Memory B cell (primary cell): ENCODE measurements at regions not wholly inside any gene's neighbourhood (a gene's known extent, or its start where the extent isn't known, plus 50 kb on each side); places are given as distances from the start of the nearest gene placed in this dataset.

Experiments used
- ATAC-seq: fragments of 150-1000 bp; cut with Tn5 transposase; 2 replicates; pipeline ENCODE4 v1.10.0; 2021; ENCODE audit warnings: low read depth, mild to moderate bottlenecking, moderate library complexity
- DNase-seq, 2 donors: peaks; one replicate each; pipeline ENCODE4 v3.0.0; 2022; ENCODE audit warnings: low spot score in 2 of 2
- H3K27ac Mint-ChIP-seq: one replicate; pipeline ENCODE4 v1.8.0; 2022; ENCODE audit warnings: mild to moderate bottlenecking, moderate library complexity, mixed read lengths
- H3K27me3 Mint-ChIP-seq: one replicate; pipeline ENCODE4 v1.8.0; 2022; ENCODE audit warnings: mixed read lengths
- H3K36me3 Mint-ChIP-seq: one replicate; pipeline ENCODE4 v1.8.0; 2022; ENCODE audit warnings: mild to moderate bottlenecking, mixed read lengths
- H3K4me1 Mint-ChIP-seq: one replicate; pipeline ENCODE4 v1.8.0; 2022; ENCODE audit warnings: mixed read lengths
- H3K4me3 Mint-ChIP-seq: one replicate; pipeline ENCODE4 v1.8.0; 2022; ENCODE audit warnings: mild to moderate bottlenecking, moderate library complexity, mixed read lengths
- H3K9me3 Mint-ChIP-seq: one replicate; pipeline ENCODE4 v1.8.0; 2022; ENCODE audit warnings: mixed read lengths

- Mint-ChIP-seq H3K4me1 (peaks cover 42% of the 10 kb centered on the region), H3K27ac (no peak overlapping the region), H3K9me3 (no peaks in the 10 kb centered on the region), H3K36me3 (no peaks in the 10 kb centered on the region), H3K4me3 (no peak overlapping the region), H3K27me3 (no peaks in the 10 kb centered on the region)
- no peak for DNase-seq
- no peak for ATAC-seq
Observed at GRCh38 chr1:234983564-234984238, 144.9 kb downstream of the TOMM20 start.

DNA sequence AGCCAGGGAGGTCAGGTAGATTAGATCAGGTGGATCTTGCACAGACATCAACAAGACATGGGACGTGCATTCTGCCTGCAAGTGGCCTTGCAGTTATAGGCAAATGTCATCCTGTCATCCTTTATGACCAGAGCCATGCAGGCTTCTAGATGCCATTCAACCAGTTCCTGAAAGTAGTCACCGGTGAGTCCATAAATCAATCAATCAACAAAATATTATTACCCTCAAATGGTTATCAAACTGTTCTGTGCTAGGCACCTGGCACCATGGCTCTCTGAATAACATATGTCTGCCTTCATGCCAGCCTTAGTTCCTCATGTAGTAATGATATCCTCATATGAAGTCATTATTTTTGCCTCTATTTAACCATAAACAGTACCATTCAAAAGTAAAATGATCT is 146.9 kb downstream of the TOMM20 start:
- no peak overlapping the region for H3K27ac Mint-ChIP-seq
- no peak for DNase-seq
- no peak overlapping the region for H3K4me3 Mint-ChIP-seq
- H3K27me3 Mint-ChIP-seq = no peaks in the 10 kb centered on the region
- no peaks in the 10 kb centered on the region for H3K36me3 Mint-ChIP-seq
- H3K9me3 Mint-ChIP-seq = no peaks in the 10 kb centered on the region
- ATAC-seq = no peak
- H3K4me1 Mint-ChIP-seq = peaks cover 46% of the 10 kb centered on the region

GRCh38 chr1:234980645-234981396 is 147.8 kb downstream of the TOMM20 start:
- H3K9me3 Mint-ChIP-seq = no peaks in the 10 kb centered on the region
- H3K36me3 Mint-ChIP-seq = no peaks in the 10 kb centered on the region
- ATAC-seq (peak; percentile 45), DNase-seq (peak; percentile 36 to 51)
- H3K4me1 Mint-ChIP-seq = peaks cover 46% of the 10 kb centered on the region
- no peaks in the 10 kb centered on the region for H3K27me3 Mint-ChIP-seq
- H3K4me3 Mint-ChIP-seq = peak overlapping the region; percentile 43
- peak overlapping the region; percentile 97 for H3K27ac Mint-ChIP-seq

DNA sequence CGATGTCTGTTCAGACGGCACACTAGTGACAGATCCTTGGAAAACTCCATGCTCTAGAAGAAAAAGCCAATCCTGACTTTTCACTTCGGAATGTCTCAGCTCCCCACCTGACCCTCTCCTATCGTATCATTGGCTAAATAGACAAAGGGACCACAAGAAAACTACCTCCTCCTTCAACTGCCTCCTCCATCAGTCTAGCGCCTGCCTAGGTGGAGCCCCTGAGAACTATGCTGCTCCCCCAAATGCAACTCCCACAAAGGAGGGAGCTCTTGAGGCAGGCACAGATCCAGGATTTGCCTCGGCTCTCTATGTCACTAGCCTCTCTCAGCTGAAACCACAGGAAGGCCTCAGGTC is 148.4 kb downstream of the TOMM20 start:
- no peaks in the 10 kb centered on the region for H3K27me3 Mint-ChIP-seq
- peak overlapping the region; percentile 43 for H3K4me3 Mint-ChIP-seq
- no peaks in the 10 kb centered on the region for H3K9me3 Mint-ChIP-seq
- ATAC-seq (no peak), DNase-seq (no peak)
- peak overlapping the region; percentile 97 for H3K27ac Mint-ChIP-seq
- no peaks in the 10 kb centered on the region for H3K36me3 Mint-ChIP-seq
- peaks cover 47% of the 10 kb centered on the region for H3K4me1 Mint-ChIP-seq

DNA sequence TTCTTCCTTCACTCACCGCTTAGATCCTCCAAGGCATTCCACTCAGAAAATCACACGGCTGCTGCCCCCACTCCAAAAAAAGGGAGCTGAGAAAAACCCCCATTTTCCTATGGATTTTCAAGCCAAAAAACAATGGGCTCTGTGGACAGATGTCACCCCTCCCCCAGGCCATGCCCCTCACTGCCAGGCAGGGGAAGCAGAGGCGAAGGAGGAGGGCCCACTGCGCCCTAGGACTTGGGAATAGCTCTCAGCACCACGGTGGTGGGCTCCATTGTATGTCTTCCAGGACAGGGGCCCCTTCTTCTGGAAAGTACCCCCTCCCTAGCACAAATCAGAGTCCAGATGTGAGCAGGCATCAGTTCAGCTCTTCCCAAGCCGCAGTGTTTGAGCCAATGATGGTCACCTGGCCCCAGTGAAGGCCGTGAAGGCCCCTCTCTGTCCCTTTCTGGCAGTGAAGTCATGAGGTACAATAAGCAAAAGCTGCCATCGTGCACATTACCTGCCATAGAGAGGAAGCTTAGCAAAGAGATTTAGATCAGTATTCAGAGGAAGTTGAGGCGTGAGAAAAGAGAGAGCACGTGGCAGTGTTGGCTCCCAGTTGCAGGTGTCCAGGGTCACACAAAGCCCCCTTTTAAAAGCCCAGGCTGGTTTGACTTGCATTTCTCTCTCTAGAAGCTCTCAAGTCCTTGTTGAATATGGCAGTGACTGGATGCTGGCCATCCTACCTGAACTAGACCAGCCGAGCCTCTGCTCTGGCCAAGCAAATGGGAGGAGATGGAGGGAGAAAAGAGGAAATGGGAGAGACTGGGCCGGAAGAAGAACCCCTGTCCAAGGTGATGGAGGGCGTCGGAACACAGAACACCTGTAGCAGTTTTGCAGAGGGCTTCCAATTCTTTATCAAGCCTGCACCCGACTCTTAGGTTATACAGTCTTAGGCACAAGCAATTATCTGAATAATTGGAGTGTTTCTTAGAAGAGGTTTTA is 149.0 kb downstream of the TOMM20 start:
- DNase-seq = no peak
- no peaks in the 10 kb centered on the region for H3K9me3 Mint-ChIP-seq
- peak overlapping the region; percentile 76 for H3K4me3 Mint-ChIP-seq
- H3K27me3 Mint-ChIP-seq = no peaks in the 10 kb centered on the region
- ATAC-seq = no peak
- H3K4me1 Mint-ChIP-seq = peaks cover 47% of the 10 kb centered on the region
- H3K27ac Mint-ChIP-seq = peak overlapping the region; percentile 97
- H3K36me3 Mint-ChIP-seq = no peaks in the 10 kb centered on the region

GRCh38 chr1:234978397-234979295 is 150.0 kb downstream of the TOMM20 start:
- no peaks in the 10 kb centered on the region for H3K27me3 Mint-ChIP-seq
- peak overlapping the region; percentile 76 for H3K4me3 Mint-ChIP-seq
- no peaks in the 10 kb centered on the region for H3K9me3 Mint-ChIP-seq
- H3K27ac Mint-ChIP-seq = peak overlapping the region; percentile 97
- peak; percentile 73 for ATAC-seq
- DNase-seq = peak; percentile 56 to 60
- H3K4me1 Mint-ChIP-seq = peaks cover 40% of the 10 kb centered on the region
- no peaks in the 10 kb centered on the region for H3K36me3 Mint-ChIP-seq

DNA sequence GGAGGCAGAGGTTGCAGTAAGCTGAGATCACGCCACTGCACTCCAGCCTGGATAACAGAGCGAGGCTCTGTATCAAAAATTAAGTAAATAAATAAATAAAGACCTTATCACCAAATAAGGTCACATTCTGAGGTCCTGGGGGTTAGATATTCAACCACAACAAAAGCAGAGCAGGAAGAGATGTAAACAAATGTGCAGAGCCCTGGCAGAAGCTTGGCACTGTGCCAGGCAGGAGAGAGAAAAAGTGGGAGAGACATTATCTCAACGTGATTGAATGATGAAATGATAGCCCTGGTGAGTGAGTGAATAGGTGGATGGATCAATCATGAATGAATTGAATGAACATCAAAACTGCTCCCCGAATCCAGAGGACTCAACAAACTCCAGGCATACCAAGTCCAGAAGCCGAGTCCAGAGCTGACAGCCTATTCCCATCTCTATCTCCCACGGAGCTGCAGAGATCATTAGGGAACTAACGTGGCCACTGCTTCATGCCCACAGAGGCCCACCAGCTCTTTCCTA is 150.7 kb downstream of the TOMM20 start:
- peak overlapping the region; percentile 76 for H3K4me3 Mint-ChIP-seq
- peaks cover 39% of the 10 kb centered on the region for H3K4me1 Mint-ChIP-seq
- peak overlapping the region; percentile 97 for H3K27ac Mint-ChIP-seq
- H3K9me3 Mint-ChIP-seq = no peaks in the 10 kb centered on the region
- no peak for ATAC-seq
- DNase-seq = no peak
- H3K27me3 Mint-ChIP-seq = no peaks in the 10 kb centered on the region
- no peaks in the 10 kb centered on the region for H3K36me3 Mint-ChIP-seq

DNA sequence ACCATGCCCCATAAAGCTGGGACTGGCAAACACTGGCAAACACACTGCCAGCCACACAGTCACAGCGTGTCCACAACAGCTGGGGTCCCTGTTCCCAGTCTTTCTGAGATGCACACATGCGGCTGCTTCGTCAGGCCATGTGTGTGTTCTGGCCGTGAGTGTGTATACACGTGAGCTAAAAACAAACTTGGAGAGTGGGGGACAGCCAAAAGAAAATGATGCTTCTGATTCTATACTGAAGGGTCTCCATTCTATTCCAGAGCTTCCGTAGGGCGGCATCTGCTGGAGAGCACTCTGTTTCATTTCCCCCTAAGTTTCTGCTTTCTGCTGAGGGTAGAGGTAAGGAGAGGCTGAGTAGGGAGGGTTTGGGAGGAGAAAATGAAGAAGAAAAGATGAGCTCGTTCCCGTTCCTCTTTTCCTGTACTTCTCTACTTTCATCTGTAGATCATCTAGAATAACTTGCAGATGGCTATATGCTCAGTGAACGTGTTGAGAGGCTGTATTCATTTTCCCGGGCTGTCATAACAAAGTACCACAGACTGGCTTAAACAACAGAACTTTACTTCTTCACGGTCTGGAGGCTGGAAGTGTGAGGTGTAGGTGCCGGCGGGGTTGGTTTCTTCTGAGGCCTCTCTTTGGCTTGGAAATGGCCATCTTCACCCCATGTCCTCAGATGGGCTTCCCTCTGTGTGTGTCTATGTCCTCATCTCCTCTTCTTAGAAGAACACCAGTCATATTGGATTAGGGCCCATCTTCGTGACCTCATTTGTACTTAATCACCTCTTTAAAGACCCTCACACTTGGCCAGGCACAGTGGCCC is 151.6 kb downstream of the TOMM20 start:
- no peak for DNase-seq
- no peaks in the 10 kb centered on the region for H3K36me3 Mint-ChIP-seq
- ATAC-seq = no peak
- no peaks in the 10 kb centered on the region for H3K27me3 Mint-ChIP-seq
- H3K4me3 Mint-ChIP-seq = no peak overlapping the region
- H3K4me1 Mint-ChIP-seq = peaks cover 39% of the 10 kb centered on the region
- no peaks in the 10 kb centered on the region for H3K9me3 Mint-ChIP-seq
- peak overlapping the region; percentile 97 for H3K27ac Mint-ChIP-seq

DNA sequence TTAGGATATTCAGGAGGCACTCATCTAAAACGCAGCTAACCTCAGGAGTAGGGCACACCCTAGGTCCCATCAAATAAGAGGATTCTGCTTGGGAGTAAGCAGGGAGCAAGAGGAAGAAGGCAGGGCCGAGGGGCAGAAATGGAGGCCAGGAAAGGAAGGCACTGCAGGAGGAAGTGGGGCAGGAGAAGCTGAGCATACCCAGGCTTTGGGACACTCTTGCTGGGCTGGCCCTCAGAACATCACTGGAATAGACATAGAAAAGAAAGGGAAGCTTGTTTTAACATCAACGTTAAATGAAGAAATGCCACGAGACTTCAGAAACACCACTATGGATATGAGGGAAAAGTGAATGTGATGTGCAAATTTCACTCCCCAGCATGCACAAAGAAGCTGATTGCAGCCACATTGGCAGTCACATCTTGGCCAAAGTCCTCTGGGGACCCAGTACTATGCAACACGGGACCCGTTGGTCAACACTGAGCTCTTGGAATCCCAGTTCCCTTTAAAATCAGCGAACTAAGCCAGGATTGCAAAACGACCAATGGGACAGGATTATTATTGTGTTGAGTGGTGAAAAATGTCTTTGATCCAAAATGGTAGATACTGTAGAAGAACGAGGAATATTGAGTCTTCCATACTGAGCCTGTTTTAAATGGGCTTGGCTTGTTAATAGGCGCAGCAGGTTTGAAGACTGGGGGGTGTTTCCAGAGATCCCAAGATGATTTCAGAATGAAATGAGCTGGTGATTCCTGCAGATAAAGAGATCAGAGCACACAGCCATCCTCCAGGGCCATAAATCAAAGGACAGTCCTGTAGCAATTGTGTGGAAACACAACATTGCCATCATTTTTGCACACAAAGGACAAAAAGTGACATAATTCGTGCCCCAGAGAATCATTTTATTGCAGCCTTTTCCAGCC is 152.4 kb downstream of the TOMM20 start:
- H3K9me3 Mint-ChIP-seq = no peaks in the 10 kb centered on the region
- H3K27ac Mint-ChIP-seq = peak overlapping the region; percentile 97
- peaks cover 39% of the 10 kb centered on the region for H3K4me1 Mint-ChIP-seq
- no peak overlapping the region for H3K4me3 Mint-ChIP-seq
- ATAC-seq (no peak), DNase-seq (no peak)
- no peaks in the 10 kb centered on the region for H3K36me3 Mint-ChIP-seq
- H3K27me3 Mint-ChIP-seq = no peaks in the 10 kb centered on the region

DNA sequence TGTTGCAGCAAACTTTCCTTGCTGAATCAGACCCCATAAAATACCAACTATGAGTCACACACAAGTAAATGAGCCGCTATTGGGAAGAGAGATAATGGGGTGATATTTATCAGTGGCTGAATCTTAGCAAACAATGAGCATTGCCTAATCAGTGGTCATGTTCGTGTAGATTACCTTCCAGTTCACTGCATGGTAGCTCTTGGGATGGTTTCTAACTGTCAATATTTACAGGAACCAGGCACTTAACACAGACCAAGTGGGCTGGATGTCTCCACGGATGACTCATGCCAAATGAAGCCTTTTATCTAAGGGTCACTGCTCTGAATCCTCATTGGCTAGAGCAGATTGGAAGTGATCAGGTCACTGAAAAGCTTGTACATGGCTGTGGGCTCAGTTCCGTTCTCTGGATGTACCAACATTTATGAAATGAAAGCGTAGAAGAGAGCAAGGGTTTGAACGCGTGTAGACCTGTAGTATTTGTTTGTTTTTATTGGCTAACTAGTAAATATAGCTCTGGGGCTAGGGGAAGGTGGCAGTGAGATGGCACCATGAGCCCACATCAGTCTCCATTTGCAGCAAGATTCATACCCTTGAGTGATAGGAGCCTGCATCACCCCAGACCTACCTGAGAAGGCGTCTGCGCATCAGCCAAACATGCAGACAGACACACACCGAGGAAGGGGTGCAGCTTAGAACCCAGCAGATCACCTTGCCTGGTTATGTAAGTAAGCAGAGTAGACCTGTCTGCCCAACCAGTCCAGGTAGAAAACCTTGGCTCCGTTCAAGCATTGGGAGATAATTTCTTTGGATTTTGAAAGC is 153.3 kb downstream of the TOMM20 start:
- H3K4me3 Mint-ChIP-seq = no peak overlapping the region
- no peak for DNase-seq
- H3K4me1 Mint-ChIP-seq = peaks cover 32% of the 10 kb centered on the region
- no peaks in the 10 kb centered on the region for H3K36me3 Mint-ChIP-seq
- peak overlapping the region; percentile 72 for H3K27ac Mint-ChIP-seq
- ATAC-seq = no peak
- peaks cover 1% of the 10 kb centered on the region for H3K27me3 Mint-ChIP-seq
- no peaks in the 10 kb centered on the region for H3K9me3 Mint-ChIP-seq
